ENCODE measurements at regions not wholly inside any gene's neighbourhood (a gene's known extent, or its start where the extent isn't known, plus 50 kb on each side); places are given as distances from the start of the nearest gene placed in this dataset.

- no peak for TF ChIP-seq CTCF (IDR thresholded peaks at IDR 0.05; ENCODE audit: insufficient read depth, low read length)
- no peak overlapping the region for H3K4me3 ChIP-seq (ENCODE audit: low read depth, low read length)
- DNase-seq (ENCODE audit: low read depth) = no peak
Measured at GRCh38 chr1:221509575-221510355, 232.1 kb downstream of the DUSP10 start.

GRCh38 chr1:221510793-221511503 is 230.9 kb downstream of the DUSP10 start:
- H3K4me3 ChIP-seq (ENCODE audit: low read depth, low read length) = no peak overlapping the region
- DNase-seq (ENCODE audit: low read depth) = no peak
- TF ChIP-seq CTCF (IDR thresholded peaks at IDR 0.05; ENCODE audit: insufficient read depth, low read length) = no peak

- H3K4me3 ChIP-seq (ENCODE audit: low read depth, low read length) = no peak overlapping the region
- DNase-seq (ENCODE audit: low read depth) = no peak
- TF ChIP-seq CTCF (IDR thresholded peaks at IDR 0.05; ENCODE audit: insufficient read depth, low read length) = no peak
Measured at GRCh38 chr1:221511797-221512196, 230.1 kb downstream of the DUSP10 start.

- no peak for DNase-seq (ENCODE audit: low read depth)
- H3K4me3 ChIP-seq (ENCODE audit: low read depth, low read length) = no peak overlapping the region
- TF ChIP-seq CTCF (IDR thresholded peaks at IDR 0.05; ENCODE audit: insufficient read depth, low read length) = no peak
Measured at GRCh38 chr1:221514806-221515205, 227.1 kb downstream of the DUSP10 start.

- no peak for DNase-seq (ENCODE audit: low read depth)
- no peak overlapping the region for H3K4me3 ChIP-seq (ENCODE audit: low read depth, low read length)
- no peak for TF ChIP-seq CTCF (IDR thresholded peaks at IDR 0.05; ENCODE audit: insufficient read depth, low read length)
Measured at GRCh38 chr1:221515496-221515895, 226.4 kb downstream of the DUSP10 start.

GRCh38 chr1:221517961-221518360 is 223.9 kb downstream of the DUSP10 start:
- TF ChIP-seq CTCF (IDR thresholded peaks at IDR 0.05; ENCODE audit: insufficient read depth, low read length) = no peak
- DNase-seq (ENCODE audit: low read depth) = peak; percentile 43
- H3K4me3 ChIP-seq (ENCODE audit: low read depth, low read length) = no peak overlapping the region

Data from fibroblast of the aortic adventitia (primary cell).